CD14-positive monocyte (primary cell): ENCODE measurements at regions not wholly inside any gene's neighbourhood (a gene's known extent, or its start where the extent isn't known, plus 50 kb on each side); places are given as distances from the start of the nearest gene placed in this dataset.
A peak's percentile ranks its signal among the peaks of the same experiment; 100 is the strongest.

Experiments
- DNase-seq, 3 donors: peaks; one replicate each; pipeline ENCODE4 v3.0.0-alpha.2; 2011 to 2022
- H2AFZ ChIP-seq: 2 replicates; pipeline ENCODE4 v1.6.0; 2012; ENCODE audit warnings: mild to moderate bottlenecking, low read depth, low read length, inconsistent platforms; ENCODE audit not compliant: insufficient read depth, poor library complexity, severe bottlenecking
- H3K27ac ChIP-seq, 2 donors: 1 replicate in 1 of 2; 2 replicates in 1 of 2; pipeline ENCODE4 v1.5.1; 2012 to 2013; ENCODE audit warnings: low read length in 2 of 2, control low read depth in 1 of 2, inconsistent platforms in 1 of 2, low read depth in 1 of 2, mild to moderate bottlenecking in 1 of 2
- H3K27me3 ChIP-seq, 2 donors: one replicate each; pipeline versions ENCODE4 v1.6.0 to v1.6.1; 2011 to 2013; ENCODE audit warnings: low read length in 2 of 2; ENCODE audit not compliant: control insufficient read depth in 2 of 2, insufficient read depth in 2 of 2
- H3K36me3 ChIP-seq, 2 donors: replicated peaks in 1 of 2; 1 replicate in 1 of 2; 2 replicates in 1 of 2; pipeline versions ENCODE4 v1.5.1 to v1.6.1; 2012 to 2013; ENCODE audit warnings: low read length in 2 of 2, control low read depth in 1 of 2, inconsistent platforms in 1 of 2, mild to moderate bottlenecking in 1 of 2; ENCODE audit not compliant: insufficient read depth in 2 of 2, control insufficient read depth in 1 of 2
- H3K4me1 ChIP-seq, 2 donors: 1 replicate in 1 of 2; 2 replicates in 1 of 2; pipeline versions ENCODE4 v1.5.1 to v1.6.1; 2012 to 2013; ENCODE audit warnings: low read length in 2 of 2, control low read depth in 1 of 2, inconsistent platforms in 1 of 2, mild to moderate bottlenecking in 1 of 2, moderate library complexity in 1 of 2; ENCODE audit not compliant: insufficient read depth in 2 of 2, control insufficient read depth in 1 of 2
- H3K4me2 ChIP-seq: replicated peaks from 2 replicates; pipeline ENCODE3; 2012; ENCODE audit warnings: low read length, moderate library complexity, mild to moderate bottlenecking; ENCODE audit not compliant: poor library complexity, severe bottlenecking; ENCODE audit errors: extremely low read depth
- H3K4me3 ChIP-seq, 3 experiments: fragments of 200-600 bp in 1 of 3; sonication (generic) in 1 of 3; replicated peaks in 1 of 3; 1 replicate in 2 of 3; 2 replicates in 1 of 3; pipeline ENCODE4 v1.5.1; 2011 to 2013; ENCODE audit warnings: low read length in 3 of 3, mild to moderate bottlenecking in 3 of 3, control low read depth in 2 of 3, low read depth in 2 of 3, inconsistent platforms in 1 of 3, moderate library complexity in 1 of 3
- H3K79me2 ChIP-seq: 2 replicates; pipeline ENCODE4 v1.6.0; 2012; ENCODE audit warnings: mild to moderate bottlenecking, control low read depth, inconsistent platforms, low read length, moderate library complexity; ENCODE audit not compliant: insufficient read depth
- H3K9ac ChIP-seq: 2 replicates; pipeline ENCODE4 v1.6.0; 2017; ENCODE audit warnings: low read length, mild to moderate bottlenecking; ENCODE audit not compliant: insufficient read depth, poor library complexity, severe bottlenecking
- H3K9me3 ChIP-seq, 2 donors: replicated peaks in 1 of 2; 1 replicate in 1 of 2; 2 replicates in 1 of 2; pipeline versions ENCODE4 v1.5.1 to v1.6.1; 2012 to 2013; ENCODE audit warnings: low read length in 2 of 2, control low read depth in 1 of 2; ENCODE audit not compliant: control insufficient read depth in 1 of 2, insufficient read depth in 1 of 2
- H4K20me1 ChIP-seq: 2 replicates; pipeline ENCODE4 v1.6.0; 2012; ENCODE audit warnings: mild to moderate bottlenecking, low read length, control low read depth, moderate library complexity; ENCODE audit not compliant: insufficient read depth
- H3K27ac Mint-ChIP-seq, 7 donors: one replicate each; pipeline ENCODE4 v1.8.0; 2020; ENCODE audit warnings: mild to moderate bottlenecking in 7 of 7, mixed read lengths in 7 of 7, moderate library complexity in 6 of 7, inconsistent platforms in 2 of 7
- H3K27me3 Mint-ChIP-seq, 3 donors: one replicate each; pipeline ENCODE4 v1.8.0; 2021 to 2022; ENCODE audit warnings: low read depth in 3 of 3, mild to moderate bottlenecking in 3 of 3, mixed read lengths in 3 of 3, moderate library complexity in 3 of 3, inconsistent platforms in 1 of 3
- H3K36me3 Mint-ChIP-seq, 2 donors: one replicate each; pipeline ENCODE4 v1.8.0; 2020; ENCODE audit warnings: mixed read lengths in 2 of 2, inconsistent platforms in 1 of 2, mild to moderate bottlenecking in 1 of 2
- H3K4me1 Mint-ChIP-seq: one replicate; pipeline ENCODE4 v1.8.0; 2020; ENCODE audit warnings: mild to moderate bottlenecking, mixed read lengths
- H3K4me3 Mint-ChIP-seq, 2 donors: one replicate each; pipeline ENCODE4 v1.8.0; 2020; ENCODE audit warnings: mild to moderate bottlenecking in 2 of 2, mixed read lengths in 2 of 2, moderate library complexity in 1 of 2
- H3K9me3 Mint-ChIP-seq, 7 donors: one replicate each; pipeline ENCODE4 v1.8.0; 2020 to 2022; ENCODE audit warnings: mixed read lengths in 7 of 7, mild to moderate bottlenecking in 6 of 7, moderate library complexity in 6 of 7, inconsistent platforms in 2 of 7
- WGBS: methylation state at CpG from one replicate; pipeline ENCODE4 v1.1.5; 2013; ENCODE audit warnings: missing lambda C conversion rate; ENCODE audit not compliant: insufficient coverage; 5-methylcytosine and 5-hydroxymethylcytosine counted together
- intact Hi-C, 2 donors: fragments of 100-400 bp; cut with micrococcal nuclease; formaldehyde crosslinking; loops; one replicate each; pipeline versions ENCODE4 v1.15.0 to v1.15.1; 2023
- TF ChIP-seq, protein P1 (sequence below): fragments of 200-600 bp; IDR thresholded peaks from one replicate; pipeline ENCODE4 v1.8.0; 2022; ENCODE audit warnings: antibody characterized with exemption, mild to moderate bottlenecking

DNA sequence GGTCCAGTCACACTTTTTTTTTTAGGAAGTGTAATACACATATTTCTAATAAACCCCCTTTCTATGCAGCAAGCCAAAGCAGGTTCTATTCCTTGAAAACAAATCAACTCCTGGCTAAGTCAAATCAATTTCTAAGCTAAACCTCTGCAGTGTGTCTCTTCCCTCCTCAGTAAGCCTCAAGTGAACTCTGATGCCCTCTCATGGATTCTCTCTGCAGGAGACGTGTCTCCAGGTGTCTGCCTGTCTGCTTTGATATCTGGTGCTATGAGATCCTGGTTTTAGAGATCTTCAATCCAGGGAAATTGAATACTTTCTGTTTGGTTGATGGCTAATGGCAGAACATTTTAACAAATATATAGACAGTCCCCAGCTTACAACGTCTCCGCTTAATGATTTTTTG, 791.7 kb downstream of the AACS start:
- Histone ChIP-seq H3K36me3 (no peaks in the 10 kb centered on the region), H3K9ac (no peak overlapping the region), H3K79me2 (no peaks in the 10 kb centered on the region), H3K27me3 (peaks cover 0 to 4% of the 10 kb centered on the region in 2 donors), H3K4me3 (no peak overlapping the region), H3K27ac (no peak overlapping the region), H4K20me1 (no peaks in the 10 kb centered on the region), H3K4me1 (no peaks in the 10 kb centered on the region), H2AFZ (no peak overlapping the region), H3K4me2 (no peak overlapping the region), H3K9me3 (peaks cover 12 to 13% of the 10 kb centered on the region in 2 donors)
- H3K4me3 Mint-ChIP-seq: no peak overlapping the region
- peaks cover 4 to 13% (median 7%) of the 10 kb centered on the region in 7 donors for H3K9me3 Mint-ChIP-seq
- no peak overlapping the region for H3K27ac Mint-ChIP-seq
- no peaks in the 10 kb centered on the region for H3K36me3 Mint-ChIP-seq
- intact Hi-C loops: no loop called here
- no CpG with 5 or more reads among the region's 3 CpGs for WGBS
- no peaks in the 10 kb centered on the region for H3K4me1 Mint-ChIP-seq
- TF ChIP-seq, protein P1, sequence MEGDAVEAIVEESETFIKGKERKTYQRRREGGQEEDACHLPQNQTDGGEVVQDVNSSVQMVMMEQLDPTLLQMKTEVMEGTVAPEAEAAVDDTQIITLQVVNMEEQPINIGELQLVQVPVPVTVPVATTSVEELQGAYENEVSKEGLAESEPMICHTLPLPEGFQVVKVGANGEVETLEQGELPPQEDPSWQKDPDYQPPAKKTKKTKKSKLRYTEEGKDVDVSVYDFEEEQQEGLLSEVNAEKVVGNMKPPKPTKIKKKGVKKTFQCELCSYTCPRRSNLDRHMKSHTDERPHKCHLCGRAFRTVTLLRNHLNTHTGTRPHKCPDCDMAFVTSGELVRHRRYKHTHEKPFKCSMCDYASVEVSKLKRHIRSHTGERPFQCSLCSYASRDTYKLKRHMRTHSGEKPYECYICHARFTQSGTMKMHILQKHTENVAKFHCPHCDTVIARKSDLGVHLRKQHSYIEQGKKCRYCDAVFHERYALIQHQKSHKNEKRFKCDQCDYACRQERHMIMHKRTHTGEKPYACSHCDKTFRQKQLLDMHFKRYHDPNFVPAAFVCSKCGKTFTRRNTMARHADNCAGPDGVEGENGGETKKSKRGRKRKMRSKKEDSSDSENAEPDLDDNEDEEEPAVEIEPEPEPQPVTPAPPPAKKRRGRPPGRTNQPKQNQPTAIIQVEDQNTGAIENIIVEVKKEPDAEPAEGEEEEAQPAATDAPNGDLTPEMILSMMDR: no peak
- DNase-seq: no peak
- peaks cover 0 to 5% (median 2%) of the 10 kb centered on the region in 3 donors for H3K27me3 Mint-ChIP-seq

DNA sequence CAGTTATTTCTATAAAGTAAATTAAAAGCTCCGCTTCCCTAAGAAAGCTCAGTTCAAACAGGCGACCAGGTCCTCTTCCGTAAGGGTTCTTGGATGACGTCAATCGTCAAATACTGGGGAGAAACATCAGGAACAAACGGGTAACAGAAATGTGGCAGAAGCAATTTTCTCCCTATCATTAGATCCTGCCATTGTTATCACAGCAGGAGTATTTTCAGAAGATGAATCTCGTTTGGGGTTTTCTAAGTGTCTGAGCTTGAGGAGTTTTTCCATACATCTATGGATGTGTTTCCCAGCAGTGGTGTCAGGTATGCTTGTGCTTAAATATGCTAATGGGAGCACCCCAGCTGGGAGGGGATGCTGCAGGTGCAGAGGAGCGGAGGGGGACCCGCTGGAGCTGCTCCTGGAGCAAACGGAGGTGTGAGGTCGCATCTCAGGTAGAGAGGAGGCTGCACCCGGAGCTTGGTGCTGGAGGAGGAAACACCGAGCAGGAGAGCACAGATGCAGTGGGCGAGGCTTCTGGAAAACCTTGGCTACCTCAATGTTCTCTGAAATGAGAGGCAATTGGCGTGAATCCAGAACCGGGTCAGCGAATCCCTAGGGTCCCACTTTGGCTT, 795.5 kb downstream of the AACS start:
- Mint-ChIP-seq H3K4me1 (no peaks in the 10 kb centered on the region), H3K27me3 (peaks cover 2 to 7% (median 2%) of the 10 kb centered on the region in 3 donors), H3K36me3 (no peaks in the 10 kb centered on the region), H3K4me3 (peak overlapping the region in 1 of 2 donors; percentile 21), H3K9me3 (peaks cover 6 to 26% (median 17%) of the 10 kb centered on the region in 7 donors), H3K27ac (no peak overlapping the region)
- Histone ChIP-seq H3K4me1 (no peaks in the 10 kb centered on the region), H3K79me2 (no peaks in the 10 kb centered on the region), H3K4me2 (no peak overlapping the region), H3K4me3 (no peak overlapping the region), H3K27ac (no peak overlapping the region), H2AFZ (no peak overlapping the region), H4K20me1 (no peaks in the 10 kb centered on the region), H3K27me3 (peaks cover 0 to 4% of the 10 kb centered on the region in 2 donors), H3K9me3 (peaks cover 18 to 29% of the 10 kb centered on the region in 2 donors), H3K36me3 (no peaks in the 10 kb centered on the region), H3K9ac (no peak overlapping the region)
- WGBS: 90% methylated on average over 14 of the region's 17 CpGs
- no peak for DNase-seq
- TF ChIP-seq, protein P1: no peak
- intact Hi-C loops: no loop called here
